ENCODE measurements at regions not wholly inside any gene's neighbourhood (a gene's known extent, or its start where the extent isn't known, plus 50 kb on each side); places are given as distances from the start of the nearest gene placed in this dataset.

DNA sequence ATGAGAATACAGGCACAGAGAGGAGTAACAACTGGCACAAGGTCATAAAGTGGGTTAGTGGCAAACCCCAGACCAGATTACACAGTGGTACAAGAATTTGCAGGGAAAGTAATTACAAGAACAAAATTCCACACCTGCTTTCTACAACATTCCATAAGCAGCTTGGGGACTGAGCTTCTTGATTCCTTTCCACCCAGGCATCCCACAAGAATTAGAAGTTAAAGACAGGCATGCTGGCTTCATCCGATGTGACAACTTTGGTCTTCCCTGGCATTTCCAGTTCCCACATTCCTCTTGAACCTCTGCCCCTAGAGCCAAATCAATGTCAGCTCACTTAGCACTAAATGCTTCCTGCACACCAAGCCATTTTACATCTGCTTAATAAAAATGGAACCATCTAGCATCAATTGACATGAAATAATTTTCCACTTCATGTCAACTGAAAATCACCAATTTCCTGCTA lies 435.8 kb upstream of the PAPPA start:
- DNase-seq (ENCODE audit: low read depth in 2 of 2): no peak

GRCh38 chr9:115730396-115730795 lies 423.2 kb upstream of the PAPPA start:
- DNase-seq (ENCODE audit: low read depth in 2 of 2): no peak

DNA sequence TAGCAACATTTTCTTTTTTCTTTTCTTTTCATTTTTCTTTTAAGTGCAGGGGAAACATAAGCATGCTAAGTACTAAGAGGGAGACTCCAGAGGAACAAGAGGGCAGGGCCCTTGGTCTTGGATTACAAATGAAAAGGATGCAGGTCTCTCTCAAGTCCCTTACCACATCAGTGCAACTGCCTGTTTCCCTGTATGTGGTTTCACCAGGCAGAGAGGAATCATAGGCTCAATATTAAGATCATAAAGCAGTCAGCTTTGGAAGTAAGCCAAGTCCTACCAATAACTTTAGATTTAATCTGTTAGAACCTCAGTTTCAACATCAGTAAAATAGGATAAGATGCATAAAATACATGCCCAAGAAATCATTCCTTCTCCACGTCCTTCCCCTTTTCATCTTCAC lies 422.7 kb upstream of the PAPPA start:
- DNase-seq (ENCODE audit: low read depth in 2 of 2): no peak

GRCh38 chr9:115733318-115734110 lies 420.1 kb upstream of the PAPPA start:
- DNase-seq (ENCODE audit: low read depth in 2 of 2): no peak

GRCh38 chr9:115739096-115739875 lies 414.3 kb upstream of the PAPPA start:
- DNase-seq (ENCODE audit: low read depth in 2 of 2): no peak

GRCh38 chr9:115740986-115741385 lies 412.6 kb upstream of the PAPPA start:
- no peak for DNase-seq (ENCODE audit: low read depth in 2 of 2)

DNA sequence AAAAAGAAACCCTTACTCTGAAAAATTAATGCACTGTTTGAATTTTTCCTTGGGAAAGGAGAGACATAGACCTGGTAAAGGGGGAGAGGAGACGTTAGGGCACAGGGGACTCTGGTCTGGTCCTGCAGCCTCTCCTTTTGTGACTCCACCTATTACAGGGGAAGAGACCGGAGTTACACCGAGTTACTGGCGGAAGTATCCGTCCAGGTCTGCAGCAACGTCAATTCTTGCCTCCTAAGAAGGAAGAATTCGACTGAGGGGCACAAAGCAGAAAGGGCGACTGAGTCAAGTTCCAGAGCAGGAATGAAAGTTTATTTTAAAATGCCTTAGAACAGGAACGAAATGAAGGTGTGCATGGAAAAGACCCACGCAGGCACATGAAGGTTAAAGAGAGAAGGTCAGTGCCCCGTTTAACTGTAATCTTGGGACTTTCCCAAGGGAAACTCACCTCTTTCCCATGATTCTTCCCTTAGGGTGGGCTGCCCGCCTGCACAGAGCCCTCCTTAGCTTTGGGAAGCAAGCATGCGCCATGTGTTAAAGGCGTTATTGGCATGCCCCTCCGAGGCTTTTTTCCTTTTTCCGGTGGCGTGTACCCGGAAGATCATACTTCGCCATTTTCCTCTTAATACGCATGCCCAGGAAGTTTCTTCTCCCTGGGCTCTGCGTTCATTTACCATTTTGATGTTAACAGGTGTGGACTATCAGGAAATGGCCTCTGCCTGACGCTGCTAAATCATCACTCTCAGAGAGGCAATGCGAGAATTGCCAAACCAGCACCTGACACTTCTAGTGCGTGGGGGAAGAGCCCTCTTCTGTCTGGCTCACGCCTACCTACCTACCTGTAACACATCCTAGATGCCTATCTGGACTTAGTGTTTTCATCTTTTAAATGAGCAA lies 409.6 kb upstream of the PAPPA start:
- no peak for DNase-seq (ENCODE audit: low read depth in 2 of 2)

GRCh38 chr9:115746496-115746895 lies 407.1 kb upstream of the PAPPA start:
- DNase-seq (ENCODE audit: low read depth in 2 of 2): no peak

- DNase-seq (ENCODE audit: low read depth in 2 of 2): no peak
Measured at GRCh38 chr9:115747731-115748130, 405.9 kb upstream of the PAPPA start.

- DNase-seq (ENCODE audit: low read depth in 2 of 2): no peak
Measured at GRCh38 chr9:115756736-115757135, 396.9 kb upstream of the PAPPA start.

- DNase-seq (ENCODE audit: low read depth in 2 of 2): no peak
Measured at GRCh38 chr9:115757461-115757860, 396.1 kb upstream of the PAPPA start.

- no peak for DNase-seq (ENCODE audit: low read depth in 2 of 2)
Measured at GRCh38 chr9:115758441-115758840, 395.1 kb upstream of the PAPPA start.

GRCh38 chr9:115759426-115759825 lies 394.2 kb upstream of the PAPPA start:
- no peak for DNase-seq (ENCODE audit: low read depth in 2 of 2)

DNA sequence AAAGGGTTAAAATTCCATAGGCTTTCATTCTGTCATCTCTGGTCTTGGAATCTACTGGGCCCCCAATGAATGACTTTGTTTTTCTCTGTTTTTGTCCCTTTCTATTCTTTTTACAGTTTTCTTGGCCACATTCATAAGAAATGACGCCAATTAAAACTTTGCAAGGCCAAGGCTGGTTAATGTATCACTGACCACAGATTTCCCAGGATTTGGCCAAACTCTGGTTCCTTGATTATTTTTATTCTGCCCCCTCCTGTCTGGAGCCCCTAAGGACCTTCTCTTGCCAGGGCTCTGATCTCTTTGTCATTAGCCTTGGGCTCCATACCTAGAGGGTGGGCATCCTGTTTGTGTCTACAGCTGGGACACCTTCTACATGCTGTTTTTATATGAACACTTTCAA lies 388.9 kb upstream of the PAPPA start:
- no peak for DNase-seq (ENCODE audit: low read depth in 2 of 2)

- DNase-seq (ENCODE audit: low read depth in 2 of 2): no peak
Measured at GRCh38 chr9:115765060-115765459, 388.5 kb upstream of the PAPPA start.

GRCh38 chr9:115766370-115766955 lies 387.1 kb upstream of the PAPPA start:
- no peak for DNase-seq (ENCODE audit: low read depth in 2 of 2)

DNA sequence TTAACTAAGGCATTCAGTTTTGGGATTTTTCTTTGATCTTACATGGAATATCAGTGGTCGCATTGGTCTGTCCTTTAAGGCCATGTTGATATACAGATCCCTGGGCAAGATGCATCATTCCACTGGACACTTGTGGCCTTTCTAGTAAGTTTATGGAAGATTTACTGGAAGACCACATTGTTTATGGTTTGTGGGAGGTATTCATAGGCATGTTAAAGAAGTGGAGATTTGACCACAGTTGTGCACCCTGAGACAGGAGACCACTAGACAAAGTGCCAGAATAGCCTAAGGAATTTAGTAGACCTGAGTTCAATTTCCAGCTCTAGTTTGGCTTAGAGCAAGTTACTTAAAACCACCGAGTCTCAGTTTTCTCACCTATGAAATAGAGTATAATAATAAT lies 383.1 kb upstream of the PAPPA start:
- no peak for DNase-seq (ENCODE audit: low read depth in 2 of 2)

- DNase-seq (ENCODE audit: low read depth in 2 of 2): no peak
Measured at GRCh38 chr9:115775659-115776058, 377.9 kb upstream of the PAPPA start.

- no peak for DNase-seq (ENCODE audit: low read depth in 2 of 2)
Measured at GRCh38 chr9:115777610-115778009, 376.0 kb upstream of the PAPPA start.

DNA sequence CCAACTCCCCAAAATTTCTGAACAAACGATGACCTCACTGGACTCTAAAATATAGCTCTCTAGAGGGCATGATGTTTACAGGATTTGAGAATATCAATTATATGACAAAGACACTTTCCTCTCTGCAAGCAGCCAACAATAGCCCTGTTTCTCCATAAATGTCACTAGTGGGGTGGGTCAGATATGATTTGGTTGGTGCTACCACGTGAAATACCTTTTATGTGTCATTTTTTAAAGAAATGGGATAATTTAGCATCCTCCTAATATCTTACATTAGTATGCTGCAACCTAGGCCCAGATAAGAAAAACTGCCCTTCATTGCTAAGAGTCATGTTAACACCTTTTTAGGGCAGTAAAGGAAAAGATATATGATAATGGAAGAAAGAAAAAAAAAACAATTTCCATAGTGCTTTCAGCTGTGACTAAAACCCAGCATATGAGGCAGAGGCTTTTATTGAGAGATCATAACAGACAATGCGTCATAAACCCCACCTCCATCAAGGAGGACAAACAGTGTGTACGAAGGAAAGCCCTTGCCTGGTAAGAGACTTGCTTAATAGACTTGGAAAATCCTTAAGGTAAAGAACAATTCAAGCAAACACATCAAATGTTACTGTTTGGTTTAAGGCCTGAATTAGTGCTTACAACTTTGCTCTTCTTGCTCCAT lies 372.4 kb upstream of the PAPPA start:
- no peak for DNase-seq (ENCODE audit: low read depth in 2 of 2)

GRCh38 chr9:115786321-115786720 lies 367.3 kb upstream of the PAPPA start:
- DNase-seq (ENCODE audit: low read depth in 2 of 2): no peak

All from stimulated activated CD4-positive, alpha-beta T cell treated with anti-CD3 and anti-CD28 coated beads, Interleukin-4, amount 100 ng/mL, for 48 hours (primary cell).